SU-DHL-6 (cell line): ENCODE measurements at regions not wholly inside any gene's neighbourhood (a gene's known extent, or its start where the extent isn't known, plus 50 kb on each side); places are given as distances from the start of the nearest gene placed in this dataset.

Source experiments
- H2AFZ ChIP-seq: fragments of 200-600 bp; sonication (generic); 2 replicates; pipeline ENCODE4 v1.6.1; 2014; ENCODE audit warnings: low read depth, mild to moderate bottlenecking, moderate library complexity, mixed read lengths, antibody characterized with exemption, low read length; ENCODE audit not compliant: severe bottlenecking
- H3F3A ChIP-seq: fragments of 200-600 bp; shearing (Covaris generic); 2 replicates; pipeline ENCODE4 v1.6.0; 2016; ENCODE audit warnings: antibody characterized with exemption, mild to moderate bottlenecking; ENCODE audit not compliant: insufficient read depth
- H3K27ac ChIP-seq: fragments of 200-600 bp; sonication (generic); 2 replicates; pipeline ENCODE4 v1.5.1; 2016; ENCODE audit warnings: low read depth, mild to moderate bottlenecking, low read length, moderate library complexity, mixed read lengths
- H3K27me3 ChIP-seq: fragments of 200-600 bp; sonication (generic), shearing (Covaris generic); 2 replicates; pipeline ENCODE4 v1.6.0; 2014; ENCODE audit warnings: mild to moderate bottlenecking, low read length
- H3K36me3 ChIP-seq: fragments of 200-600 bp; sonication (generic); 2 replicates; pipeline ENCODE4 v1.6.1; 2014; ENCODE audit warnings: mild to moderate bottlenecking, low read length, mixed read lengths
- H3K4me2 ChIP-seq: fragments of 300-600, 200-600 bp; shearing (Covaris generic), sonication (generic); 2 replicates; pipeline ENCODE4 v1.6.0; 2014; ENCODE audit warnings: low read length, low read depth, mild to moderate bottlenecking; ENCODE audit not compliant: poor library complexity, severe bottlenecking
- H3K4me3 ChIP-seq: fragments of 200-600 bp; sonication (generic); 2 replicates; pipeline ENCODE4 v1.5.1; 2014; ENCODE audit warnings: antibody characterized with exemption, low read length, mild to moderate bottlenecking, mixed read lengths; ENCODE audit not compliant: insufficient read depth, poor library complexity, severe bottlenecking
- H3K79me2 ChIP-seq: fragments of 200-600 bp; sonication (generic); 2 replicates; pipeline ENCODE4 v1.6.1; 2014; ENCODE audit warnings: mild to moderate bottlenecking, low read length, moderate library complexity; ENCODE audit not compliant: insufficient read depth
- H3K9ac ChIP-seq: fragments of 200-600 bp; sonication (generic); 2 replicates; pipeline ENCODE4 v1.7.0; 2014; ENCODE audit warnings: mild to moderate bottlenecking, low read length
- H3K9me2 ChIP-seq: fragments of 200-600 bp; sonication (generic); replicated peaks from 2 replicates; pipeline ENCODE4 v1.6.1; 2014; ENCODE audit warnings: low read length; ENCODE audit not compliant: insufficient read depth
- H3K9me3 ChIP-seq: fragments of 200-600 bp; sonication (generic); 2 replicates; pipeline ENCODE4 v1.6.1; 2014; ENCODE audit warnings: low read length, mixed read lengths; ENCODE audit not compliant: insufficient read depth
- H4K20me1 ChIP-seq: fragments of 200-600 bp; sonication (generic); 2 replicates; pipeline ENCODE4 v1.6.1; 2014; ENCODE audit warnings: low read depth, mild to moderate bottlenecking, antibody characterized with exemption, low read length, moderate library complexity, mixed read lengths
- EZH2phosphoT487 ChIP-seq: fragments of 200-600 bp; sonication (generic), shearing (Covaris generic); conservative IDR thresholded peaks from 2 replicates; pipeline ENCODE4 v1.6.1; 2018; ENCODE audit warnings: mild to moderate bottlenecking, antibody characterized with exemption, low read length, moderate library complexity, mixed read lengths
- TF ChIP-seq, protein P1 (sequence below): fragments of 200-600 bp; sonication (generic); IDR thresholded peaks from one replicate; pipeline ENCODE4 v1.5.1; 2017; ENCODE audit warnings: antibody characterized with exemption, mild to moderate bottlenecking, low read length, moderate library complexity; ENCODE audit not compliant: insufficient read depth, poor library complexity, severe bottlenecking

DNA sequence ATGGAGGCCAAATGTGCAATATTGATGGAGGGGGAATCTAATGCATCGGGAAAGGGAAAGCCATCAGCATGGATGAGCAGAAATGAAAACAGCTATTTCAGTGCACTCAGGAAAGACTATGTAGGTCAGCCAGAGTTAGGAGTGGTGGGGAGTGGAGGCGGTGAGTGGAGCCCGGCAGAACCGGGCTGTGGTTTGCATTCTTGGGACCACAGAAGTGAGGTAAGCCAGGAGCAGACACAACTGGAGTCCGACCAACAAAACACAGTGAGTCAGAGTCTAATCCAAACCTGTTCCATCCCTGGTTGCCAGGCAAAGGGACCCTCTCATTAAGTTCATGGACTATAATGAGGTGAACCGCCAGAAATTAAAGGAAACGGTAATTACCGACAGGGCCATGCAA lies 61.1 kb upstream of the RAB12 start:
- Histone ChIP-seq H3K36me3 (no peaks in the 10 kb centered on the region), H3K9ac (no peak overlapping the region), H3K27ac (no peak overlapping the region), H3K4me3 (no peak overlapping the region), H4K20me1 (no peaks in the 10 kb centered on the region), H3K9me2 (no peaks in the 10 kb centered on the region), H3K79me2 (no peaks in the 10 kb centered on the region), H3F3A (no peaks in the 10 kb centered on the region), H3K9me3 (no peaks in the 10 kb centered on the region), H3K27me3 (no peaks in the 10 kb centered on the region), H3K4me2 (no peak overlapping the region), H2AFZ (no peak overlapping the region)
- TF ChIP-seq EZH2phosphoT487, result no peak
- TF ChIP-seq, protein P1, sequence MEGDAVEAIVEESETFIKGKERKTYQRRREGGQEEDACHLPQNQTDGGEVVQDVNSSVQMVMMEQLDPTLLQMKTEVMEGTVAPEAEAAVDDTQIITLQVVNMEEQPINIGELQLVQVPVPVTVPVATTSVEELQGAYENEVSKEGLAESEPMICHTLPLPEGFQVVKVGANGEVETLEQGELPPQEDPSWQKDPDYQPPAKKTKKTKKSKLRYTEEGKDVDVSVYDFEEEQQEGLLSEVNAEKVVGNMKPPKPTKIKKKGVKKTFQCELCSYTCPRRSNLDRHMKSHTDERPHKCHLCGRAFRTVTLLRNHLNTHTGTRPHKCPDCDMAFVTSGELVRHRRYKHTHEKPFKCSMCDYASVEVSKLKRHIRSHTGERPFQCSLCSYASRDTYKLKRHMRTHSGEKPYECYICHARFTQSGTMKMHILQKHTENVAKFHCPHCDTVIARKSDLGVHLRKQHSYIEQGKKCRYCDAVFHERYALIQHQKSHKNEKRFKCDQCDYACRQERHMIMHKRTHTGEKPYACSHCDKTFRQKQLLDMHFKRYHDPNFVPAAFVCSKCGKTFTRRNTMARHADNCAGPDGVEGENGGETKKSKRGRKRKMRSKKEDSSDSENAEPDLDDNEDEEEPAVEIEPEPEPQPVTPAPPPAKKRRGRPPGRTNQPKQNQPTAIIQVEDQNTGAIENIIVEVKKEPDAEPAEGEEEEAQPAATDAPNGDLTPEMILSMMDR, result no peak

DNA sequence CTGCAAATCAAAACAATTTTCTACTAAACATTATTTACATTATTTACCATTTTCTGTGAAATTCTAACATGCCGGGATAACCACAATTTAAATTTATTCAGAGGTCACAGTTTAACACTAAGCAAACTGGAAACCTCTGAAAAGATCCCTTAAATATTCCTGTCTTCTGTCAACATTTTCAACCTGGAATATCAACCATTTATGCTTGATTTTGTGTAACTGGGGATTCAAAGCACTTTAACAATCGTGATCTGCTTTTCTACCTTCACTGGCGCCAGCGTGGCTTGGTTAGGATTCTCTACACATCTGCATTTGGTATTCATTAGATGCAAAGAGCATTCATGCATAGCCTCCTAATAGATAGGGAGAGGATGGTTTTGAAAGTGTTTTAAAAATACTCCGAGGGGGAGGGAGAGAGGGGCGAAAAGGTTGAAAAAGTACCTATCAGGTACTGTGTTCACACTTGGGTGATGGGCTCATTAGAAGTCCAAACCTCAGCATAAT lies 59.9 kb upstream of the RAB12 start:
- H3K9ac ChIP-seq, result no peak overlapping the region
- H3K27ac ChIP-seq, result no peak overlapping the region
- H3K4me2 ChIP-seq, result no peak overlapping the region
- no peaks in the 10 kb centered on the region for H3K36me3 ChIP-seq
- no peaks in the 10 kb centered on the region for H3K79me2 ChIP-seq
- no peak overlapping the region for H3K4me3 ChIP-seq
- no peaks in the 10 kb centered on the region for H3F3A ChIP-seq
- no peaks in the 10 kb centered on the region for H4K20me1 ChIP-seq
- H3K9me2 ChIP-seq, result no peaks in the 10 kb centered on the region
- TF ChIP-seq, protein P1, result no peak
- TF ChIP-seq EZH2phosphoT487, result no peak
- no peaks in the 10 kb centered on the region for H3K9me3 ChIP-seq
- no peaks in the 10 kb centered on the region for H3K27me3 ChIP-seq
- no peak overlapping the region for H2AFZ ChIP-seq

DNA sequence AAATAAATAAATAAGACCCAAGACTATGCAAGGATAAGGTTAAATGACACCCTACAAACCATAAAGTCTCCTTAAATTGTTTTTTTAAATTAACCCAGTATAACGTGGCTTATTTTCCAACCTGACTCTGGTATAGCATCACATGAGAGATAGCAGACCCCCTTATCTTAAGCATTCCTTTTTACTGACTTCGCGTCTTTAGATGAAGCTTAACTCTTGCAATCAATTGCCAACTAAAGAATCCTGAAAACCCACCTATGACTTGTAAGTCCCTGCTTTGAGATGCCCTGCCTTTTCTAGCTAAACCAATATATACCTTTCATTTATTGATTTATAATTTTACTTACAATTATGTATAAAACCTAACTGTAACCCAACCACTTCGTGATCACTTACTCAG lies 57.1 kb upstream of the RAB12 start:
- H3K4me2 ChIP-seq, result no peak overlapping the region
- H3F3A ChIP-seq, result no peaks in the 10 kb centered on the region
- H3K9me2 ChIP-seq, result no peaks in the 10 kb centered on the region
- no peak overlapping the region for H2AFZ ChIP-seq
- H3K79me2 ChIP-seq, result no peaks in the 10 kb centered on the region
- no peaks in the 10 kb centered on the region for H3K27me3 ChIP-seq
- no peak for TF ChIP-seq EZH2phosphoT487
- TF ChIP-seq, protein P1, result no peak
- H3K9ac ChIP-seq, result no peak overlapping the region
- H3K4me3 ChIP-seq, result no peak overlapping the region
- no peaks in the 10 kb centered on the region for H4K20me1 ChIP-seq
- no peak overlapping the region for H3K27ac ChIP-seq
- no peaks in the 10 kb centered on the region for H3K36me3 ChIP-seq
- no peaks in the 10 kb centered on the region for H3K9me3 ChIP-seq

DNA sequence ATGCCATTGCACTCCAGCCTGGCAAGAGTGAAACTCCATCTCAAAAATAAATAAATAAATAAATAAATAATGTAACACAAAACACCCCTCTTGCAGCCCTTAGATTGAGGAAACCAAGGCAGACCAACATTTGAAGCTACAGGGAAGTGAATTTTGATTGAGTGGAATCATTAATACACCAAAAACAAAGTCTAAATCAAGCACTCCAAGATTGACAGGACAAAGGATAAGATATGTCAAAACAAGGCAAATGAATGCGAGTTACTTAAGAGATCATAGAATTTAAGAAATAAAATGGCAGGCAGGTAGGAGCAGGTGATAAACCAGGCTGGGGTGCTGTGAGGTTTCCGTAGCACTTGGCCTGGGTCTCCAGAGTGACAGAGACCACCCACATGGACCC lies 54.9 kb upstream of the RAB12 start:
- H3K27ac ChIP-seq, result no peak overlapping the region
- H3K9me3 ChIP-seq, result no peaks in the 10 kb centered on the region
- H3K36me3 ChIP-seq, result no peaks in the 10 kb centered on the region
- no peak overlapping the region for H2AFZ ChIP-seq
- H3K9me2 ChIP-seq, result no peaks in the 10 kb centered on the region
- no peak overlapping the region for H3K4me2 ChIP-seq
- no peaks in the 10 kb centered on the region for H3K27me3 ChIP-seq
- no peaks in the 10 kb centered on the region for H3F3A ChIP-seq
- H3K9ac ChIP-seq, result no peak overlapping the region
- no peaks in the 10 kb centered on the region for H4K20me1 ChIP-seq
- TF ChIP-seq, protein P1, result no peak
- TF ChIP-seq EZH2phosphoT487, result no peak
- H3K4me3 ChIP-seq, result no peak overlapping the region
- no peaks in the 10 kb centered on the region for H3K79me2 ChIP-seq
